Activated naive CD8-positive, alpha-beta T cell treated with anti-CD3 and anti-CD28 coated beads, Interleukin-2, amount 50 U/mL, for 16 hours (primary cell): ENCODE measurements at regions not wholly inside any gene's neighbourhood (a gene's known extent, or its start where the extent isn't known, plus 50 kb on each side); places are given as distances from the start of the nearest gene placed in this dataset.
A peak's percentile ranks its signal among the peaks of the same experiment; 100 is the strongest.
"Not testable (repeated sequence)": the region's sequence is repeated elsewhere in the genome, so short reads cannot be mapped to it uniquely, and the experiment has no call there.

Source experiments
- DNase-seq: peaks from one replicate; pipeline ENCODE4 v3.0.0-alpha.2; 2020; ENCODE audit warnings: low read depth, low spot score

DNA sequence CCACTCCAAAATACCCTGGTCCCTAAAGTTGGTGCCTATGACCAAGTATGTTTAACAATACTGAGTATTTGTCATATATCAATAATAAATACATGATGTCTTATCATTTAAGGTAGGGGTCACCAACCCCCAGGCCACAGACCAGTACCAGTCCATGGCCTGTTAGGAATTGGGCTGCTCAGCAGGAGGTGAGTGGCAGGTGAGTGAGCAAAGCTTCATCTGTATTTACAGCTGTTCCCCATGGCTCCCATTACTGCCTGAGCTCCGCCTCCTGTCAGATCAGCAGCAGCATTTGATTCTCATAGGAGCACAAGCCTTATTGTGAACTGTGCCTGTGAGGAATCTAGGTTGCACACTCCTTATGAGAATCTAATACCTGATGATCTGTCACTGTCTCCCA, 126.2 kb downstream of the HNRNPD start:
- DNase-seq = no peak

DNA sequence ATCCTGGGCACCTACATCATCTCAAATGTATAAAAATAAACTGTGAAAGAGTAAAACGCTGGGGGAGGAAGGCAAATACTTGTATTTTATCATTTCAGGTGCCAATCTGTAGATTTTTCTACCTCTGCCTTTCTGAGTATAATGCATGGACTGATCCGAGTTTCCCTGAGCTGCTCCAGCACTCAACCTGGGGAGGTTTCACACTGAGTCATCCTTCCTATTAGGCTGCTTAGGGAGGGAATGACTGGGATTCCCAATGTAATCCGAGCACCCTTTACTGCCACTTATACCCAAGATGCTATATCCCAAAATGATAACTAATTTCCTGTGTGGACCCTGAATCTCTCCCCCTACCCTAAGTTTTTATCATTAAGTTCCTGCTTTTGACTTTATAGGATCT, 126.6 kb downstream of the HNRNPD start:
- DNase-seq = no peak

DNA sequence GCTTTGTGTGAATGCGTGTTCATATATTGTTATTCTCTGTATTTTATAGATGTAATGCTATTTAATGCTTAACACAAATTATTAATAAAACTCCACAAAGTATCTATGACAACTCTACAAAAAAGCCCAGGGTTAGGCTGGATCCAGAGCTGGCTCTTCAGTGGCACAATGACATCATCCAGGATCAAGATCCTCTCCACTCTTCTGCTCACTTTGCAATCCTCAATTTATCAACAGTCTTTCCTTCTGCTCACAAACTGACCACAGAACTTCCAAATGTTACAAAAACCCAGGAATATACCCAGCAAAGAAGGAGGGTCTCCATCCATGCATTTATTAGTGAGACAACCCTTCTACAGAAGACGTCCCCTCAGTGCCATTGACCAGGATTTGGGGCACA, 132.3 kb downstream of the HNRNPD start:
- DNase-seq = no peak

DNA sequence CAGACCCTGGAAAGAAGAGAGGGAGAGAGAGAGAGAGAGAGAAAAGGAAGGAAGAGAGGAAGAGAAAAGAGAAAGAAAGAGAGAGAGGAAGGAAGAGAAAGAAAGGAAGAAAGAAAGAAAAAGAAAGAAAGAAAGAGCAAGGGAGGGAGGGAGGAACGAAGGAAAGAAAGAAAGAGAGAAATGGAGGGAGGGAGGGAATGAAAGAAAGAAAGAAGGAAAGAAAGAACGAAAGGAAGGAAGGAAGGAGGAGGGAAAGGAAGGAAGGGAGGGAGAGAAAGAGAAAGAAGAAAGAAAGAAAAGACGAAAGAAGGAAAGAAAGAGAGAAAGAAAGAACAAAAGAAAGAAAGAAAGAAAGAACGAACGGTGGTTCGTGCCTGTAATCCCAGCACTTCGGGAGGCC, 133.4 kb downstream of the HNRNPD start:
- no peak for DNase-seq

DNA sequence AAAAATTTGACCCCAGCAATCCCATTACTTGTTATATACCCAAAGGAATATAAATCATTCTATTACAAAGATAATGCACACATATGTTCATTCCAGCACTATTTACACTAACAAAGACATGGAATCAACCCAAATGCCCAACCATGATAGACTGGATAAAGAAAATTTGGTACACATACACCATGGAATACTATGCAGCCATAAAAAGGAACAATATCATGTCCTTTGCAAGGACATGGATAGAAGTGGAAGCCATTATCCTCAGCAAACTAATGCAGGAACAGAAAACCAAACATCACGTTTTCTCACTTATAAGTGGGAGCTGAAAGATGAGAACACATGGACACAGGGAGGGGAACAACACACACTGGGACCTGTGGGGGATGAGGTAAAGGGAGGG, 136.6 kb downstream of the HNRNPD start:
- not testable (repeated sequence) for DNase-seq

DNA sequence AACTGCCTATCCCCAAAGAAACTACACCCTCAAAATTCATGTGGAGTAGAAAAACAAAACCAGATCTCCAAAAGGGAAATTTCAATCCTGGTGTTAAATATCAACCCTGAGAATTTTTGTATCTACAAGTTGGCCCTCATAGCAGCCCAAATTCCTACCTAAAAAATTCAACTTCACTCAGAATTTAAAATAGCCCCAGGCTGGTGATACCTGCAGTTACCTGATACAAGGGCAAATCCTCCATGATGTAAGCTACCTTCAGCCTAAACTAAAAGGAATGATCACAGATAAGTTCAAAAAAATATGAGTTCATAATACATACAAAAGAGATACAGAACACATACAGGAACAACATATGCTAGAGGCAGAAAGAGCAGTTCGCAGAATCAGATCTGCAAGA, 138.4 kb downstream of the HNRNPD start:
- DNase-seq = no peak

DNA sequence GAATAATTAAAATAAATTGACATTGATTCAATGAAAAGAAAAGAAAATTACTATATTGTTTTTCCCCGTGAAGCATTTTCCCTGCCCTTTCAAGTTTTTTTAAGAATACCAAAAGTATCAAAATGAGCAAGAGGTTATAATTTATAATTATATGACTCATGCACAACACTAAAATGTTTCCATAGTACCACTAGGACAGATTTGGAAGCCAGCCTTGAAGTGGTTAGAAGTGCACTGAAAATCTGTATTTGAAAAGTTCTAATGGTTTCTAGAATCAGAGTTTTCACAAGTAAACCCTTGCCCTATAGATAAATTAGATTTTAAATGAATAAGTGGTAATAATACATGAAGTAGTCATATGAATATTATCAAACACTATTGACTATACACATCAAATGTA, 140.9 kb downstream of the HNRNPD start:
- no peak for DNase-seq

DNA sequence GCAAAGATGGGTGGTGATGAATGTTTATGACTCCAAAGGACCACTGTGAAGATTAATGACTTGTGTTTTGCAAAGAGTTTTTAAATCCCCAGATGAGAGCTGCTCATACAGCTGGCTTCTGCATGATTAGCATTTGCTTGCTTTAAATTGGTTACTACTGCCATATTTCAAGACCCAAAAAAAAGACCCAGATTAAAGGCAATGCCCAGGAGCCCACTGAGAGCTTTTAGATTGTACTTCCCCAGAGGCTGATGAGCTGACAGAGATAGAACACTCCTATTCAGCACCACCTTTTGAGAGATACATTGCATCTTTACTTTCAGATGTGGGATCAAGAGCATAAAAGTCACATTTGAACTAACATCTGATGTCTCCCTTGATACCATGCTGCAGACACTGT, 142.0 kb downstream of the HNRNPD start:
- no peak for DNase-seq

DNA sequence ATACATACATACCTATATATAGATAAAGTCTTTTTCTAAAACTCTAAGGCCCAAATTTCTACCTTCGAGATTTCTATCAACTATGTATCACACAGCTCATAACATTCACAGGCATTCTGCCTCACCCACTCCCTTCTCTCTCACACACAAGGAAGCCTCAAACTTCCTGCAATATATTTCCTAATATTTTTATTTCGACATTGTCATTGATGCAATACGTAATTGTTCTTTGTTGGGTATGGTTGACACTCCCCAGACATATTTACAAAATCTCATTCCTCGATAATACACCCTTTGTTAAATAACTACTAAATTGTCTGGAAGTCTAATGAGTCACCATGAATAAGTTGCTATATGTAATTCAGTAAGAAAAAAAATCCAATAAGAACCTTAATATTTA, 143.5 kb downstream of the HNRNPD start:
- no peak for DNase-seq

DNA sequence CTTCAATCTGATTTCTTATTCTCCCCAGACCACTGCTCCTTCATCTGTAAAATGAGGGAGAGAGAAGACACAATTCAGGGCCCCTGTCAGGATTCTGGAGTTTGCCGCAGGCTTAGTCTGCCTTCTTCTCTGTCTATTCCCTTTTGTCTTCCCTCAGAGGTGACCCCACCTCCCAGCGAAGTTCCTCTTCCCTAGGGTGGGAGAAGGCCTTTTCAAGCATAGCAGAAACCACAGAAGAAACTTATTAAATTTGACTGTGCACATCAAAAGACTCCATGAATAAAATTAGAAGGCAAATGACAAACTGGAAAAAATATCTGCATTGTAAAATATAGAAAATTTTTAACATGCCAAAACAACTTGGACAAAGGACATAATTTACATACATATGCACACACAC, 148.8 kb downstream of the HNRNPD start:
- no peak for DNase-seq

DNA sequence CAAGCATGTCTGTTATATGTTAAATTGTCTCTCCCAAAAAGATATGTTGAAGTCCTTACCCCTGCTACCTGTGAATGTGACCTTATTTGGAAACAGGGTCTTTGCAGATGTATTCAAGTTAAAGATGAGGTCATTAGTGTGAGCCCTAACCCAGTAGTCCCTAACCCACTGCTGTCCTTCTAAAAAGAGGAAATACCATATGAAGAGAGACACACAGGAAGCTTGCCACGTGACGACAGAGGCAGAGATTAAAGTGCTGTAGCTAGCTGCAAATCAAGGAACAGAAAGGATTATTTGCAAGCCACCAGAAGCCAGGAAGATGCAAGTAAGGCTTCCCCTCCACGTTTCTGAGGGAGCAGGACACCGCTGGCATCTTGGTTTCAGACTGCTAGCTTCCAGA, 150.1 kb downstream of the HNRNPD start:
- DNase-seq = no peak

DNA sequence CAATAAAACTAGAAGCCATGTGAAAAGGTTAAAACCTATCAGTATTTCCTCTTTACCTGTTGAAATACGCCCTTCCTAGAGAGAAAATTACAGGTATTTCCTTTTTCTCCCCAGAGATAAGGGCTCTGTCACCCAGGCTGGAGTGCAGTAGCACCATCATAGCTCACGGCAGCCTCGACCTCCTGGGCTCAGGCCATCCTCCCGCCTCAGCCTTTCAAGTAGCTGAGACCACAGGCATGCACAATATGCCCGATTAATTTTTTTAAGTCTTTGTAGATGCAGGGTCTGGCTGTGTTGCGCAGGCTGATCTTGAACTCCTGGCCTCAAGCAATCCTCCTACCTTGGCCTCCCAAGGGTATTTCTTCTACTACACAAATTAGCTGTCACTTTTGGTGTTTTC, 154.4 kb downstream of the HNRNPD start:
- DNase-seq = no peak

DNA sequence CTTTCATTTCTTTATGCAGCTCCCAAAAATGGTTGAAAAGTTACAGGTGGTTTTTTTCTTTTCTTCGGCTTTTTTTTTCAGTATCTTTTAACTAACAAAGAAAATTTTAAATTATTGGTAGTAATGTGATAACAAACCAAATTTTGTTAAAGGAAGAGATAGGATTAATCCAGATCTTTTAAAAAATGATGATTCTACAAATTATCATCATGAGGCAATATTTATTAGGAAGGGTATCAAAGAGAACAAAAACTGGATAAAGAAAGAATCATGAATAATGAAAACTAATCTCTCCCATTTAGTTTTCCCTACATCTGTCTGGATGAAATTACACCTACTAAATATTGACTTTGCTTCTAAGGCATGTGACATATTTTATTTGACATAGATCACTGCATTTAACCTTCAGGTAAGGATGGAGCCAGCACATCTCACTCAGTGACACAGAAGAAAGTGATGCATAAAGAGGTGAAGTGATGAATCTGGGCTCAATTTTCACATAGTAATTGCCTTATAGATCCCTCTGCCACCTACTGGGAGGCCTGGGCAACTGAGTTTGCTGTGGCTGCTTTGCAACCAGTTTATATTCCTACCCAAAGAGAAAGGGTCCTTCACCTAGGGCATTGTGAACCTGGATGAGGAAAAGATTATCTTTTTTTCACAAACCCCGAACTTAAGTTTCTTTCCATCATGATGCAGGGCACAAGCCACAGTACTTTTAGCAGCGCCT, 155.6 kb downstream of the HNRNPD start:
- DNase-seq = no peak

DNA sequence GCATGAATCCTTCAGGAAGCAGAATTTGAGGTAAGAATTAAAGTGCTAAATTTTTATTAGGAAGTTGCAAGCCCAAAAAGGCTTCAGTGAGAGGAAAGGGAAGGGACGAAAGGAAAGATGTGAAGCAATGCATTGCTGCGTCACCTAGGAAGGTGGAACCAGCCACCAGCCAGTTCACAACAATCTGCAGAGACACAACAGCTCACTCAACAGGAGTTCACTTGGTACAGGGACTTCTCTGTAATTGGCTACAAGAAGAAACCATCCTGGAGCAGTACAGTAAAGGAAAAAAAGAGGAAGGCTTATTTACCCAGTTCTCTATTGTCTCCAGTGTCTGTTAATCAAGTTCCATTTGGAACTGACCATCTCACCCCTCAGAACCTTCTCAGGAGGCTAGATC, 157.6 kb downstream of the HNRNPD start:
- no peak for DNase-seq

DNA sequence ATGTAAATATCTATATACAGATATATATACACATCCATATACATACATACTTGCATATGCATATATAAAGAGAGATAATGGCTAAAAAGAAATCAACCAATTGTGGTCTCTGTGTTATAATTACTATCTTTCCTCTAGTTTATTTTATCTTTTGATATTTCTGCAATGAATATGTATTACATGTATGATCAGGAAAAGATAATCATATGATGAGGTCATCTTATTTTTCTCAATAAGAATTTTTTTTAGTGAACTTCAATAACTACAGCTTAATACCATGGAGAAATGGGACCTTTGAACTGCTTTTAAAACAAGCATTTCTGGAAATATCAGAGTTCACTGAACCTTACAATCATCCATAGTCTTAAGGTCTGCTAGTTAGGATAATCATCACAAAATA, 158.0 kb downstream of the HNRNPD start:
- no peak for DNase-seq

DNA sequence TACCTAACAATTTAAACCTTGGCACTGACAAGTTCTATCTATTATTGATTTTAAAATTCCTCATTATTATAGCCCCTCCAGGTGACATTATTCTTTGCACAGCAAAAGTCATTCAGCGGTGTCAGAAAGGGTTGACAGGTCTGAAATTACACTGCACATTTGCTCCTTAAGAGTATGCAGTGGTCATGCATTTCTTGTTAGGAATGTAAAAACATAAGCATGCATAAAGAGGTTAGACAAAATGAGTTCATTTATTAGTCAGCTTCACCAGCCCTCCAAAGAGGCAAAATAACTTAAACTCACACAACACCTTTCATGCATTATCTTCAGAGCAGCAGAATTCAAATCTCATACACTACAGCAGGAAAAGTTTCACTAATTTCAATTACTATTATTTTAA, 158.8 kb downstream of the HNRNPD start:
- no peak for DNase-seq

DNA sequence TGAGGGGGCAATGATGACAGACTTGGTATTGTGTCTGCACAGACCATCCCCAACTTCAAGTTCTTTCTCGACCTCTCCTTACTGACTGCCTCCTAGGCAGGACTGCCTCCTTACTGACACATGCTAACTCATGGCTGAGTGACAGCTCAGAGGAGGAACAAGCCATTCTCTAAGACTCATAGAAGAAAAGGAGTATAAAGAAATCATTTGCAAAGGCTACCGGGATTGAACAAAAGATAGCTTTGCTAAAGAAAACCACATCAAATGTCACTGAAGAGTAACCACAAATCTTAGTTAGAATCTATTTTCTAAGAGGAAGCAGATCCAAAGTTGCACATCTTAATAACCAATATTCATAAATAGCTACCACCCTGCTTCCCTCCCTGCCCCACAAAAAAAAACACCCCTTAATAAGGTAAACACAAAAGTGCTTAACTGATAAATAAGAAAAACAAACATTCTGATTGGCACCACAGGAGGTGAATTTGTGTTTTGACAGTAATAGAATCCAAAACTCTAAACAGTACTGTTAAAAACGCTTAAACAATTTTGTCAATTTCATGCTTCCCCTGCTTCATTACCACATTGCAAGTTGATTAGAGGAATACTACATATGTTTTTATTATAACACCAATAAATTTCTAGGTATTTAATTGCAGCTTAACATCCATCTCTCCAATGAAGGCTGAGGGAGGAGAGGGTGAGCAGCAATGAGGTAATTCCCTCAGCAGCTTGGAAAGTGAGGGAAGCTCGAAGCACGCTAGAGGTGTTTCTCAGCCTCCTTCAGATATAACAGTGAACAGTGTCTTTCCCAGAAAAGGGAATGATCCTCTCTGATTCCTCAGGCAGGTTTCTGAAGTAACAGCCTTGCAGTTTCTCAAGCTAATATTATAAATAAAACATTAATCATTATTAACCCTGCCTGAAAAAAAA, 160.0 kb downstream of the HNRNPD start:
- DNase-seq = no peak

DNA sequence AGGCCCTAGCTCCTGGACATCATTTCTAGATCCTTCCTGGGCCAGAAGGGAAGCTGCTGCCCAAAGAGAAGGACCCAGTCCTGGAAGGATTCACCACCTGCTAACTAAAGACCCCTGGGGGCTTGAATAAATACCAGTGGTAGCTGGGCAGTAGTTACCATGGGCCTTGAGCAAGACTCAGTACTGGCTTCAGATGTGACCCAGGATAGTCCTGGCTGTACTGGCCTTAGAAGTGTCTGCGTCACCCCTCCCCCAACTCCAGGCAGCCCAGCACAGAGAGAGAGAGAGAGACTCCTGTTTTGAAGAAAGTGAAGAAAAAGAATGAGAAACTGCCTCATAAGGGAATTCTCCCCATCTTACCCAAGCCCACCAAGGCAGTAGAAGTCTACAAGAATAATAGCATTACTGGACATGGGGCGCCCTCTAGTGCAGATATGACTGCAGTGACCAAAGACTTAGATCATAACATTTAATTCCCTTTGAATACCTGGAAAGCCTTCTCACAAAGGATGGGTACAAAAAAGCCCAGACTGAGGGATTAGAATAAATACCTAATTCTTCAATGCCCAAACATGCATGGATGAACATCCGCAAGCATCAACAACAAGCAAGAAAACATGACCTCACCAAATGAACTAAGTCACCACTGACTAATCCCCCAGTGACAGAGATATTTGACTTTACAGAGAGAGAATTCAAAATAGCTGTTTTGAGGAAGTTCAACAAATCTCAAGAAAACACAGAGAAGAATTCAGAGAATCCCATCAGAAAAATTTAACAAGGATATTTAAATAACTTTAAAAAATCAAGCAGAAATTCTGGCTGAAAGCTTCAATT, 171.8 kb downstream of the HNRNPD start:
- DNase-seq = peak; percentile 25

DNA sequence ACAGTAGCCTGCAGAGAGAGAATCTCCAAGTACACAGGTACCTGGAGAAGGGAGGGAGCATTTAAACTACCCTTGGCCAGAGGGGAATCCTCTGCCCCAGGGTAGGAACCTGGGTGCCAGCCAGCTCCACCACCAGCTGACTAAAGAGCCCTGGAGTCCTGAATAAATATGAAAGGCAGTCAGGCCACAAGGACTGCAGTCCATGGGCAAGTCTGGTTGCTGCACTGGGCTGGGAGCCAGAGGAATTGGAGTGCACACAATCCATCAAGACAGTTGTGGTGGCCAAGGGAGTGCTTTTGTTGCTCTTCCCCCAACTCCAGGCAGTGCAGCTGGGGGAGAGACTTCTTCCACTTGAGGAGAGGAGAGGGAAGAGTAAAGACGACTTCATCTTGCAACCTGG, 172.5 kb downstream of the HNRNPD start:
- no peak for DNase-seq

DNA sequence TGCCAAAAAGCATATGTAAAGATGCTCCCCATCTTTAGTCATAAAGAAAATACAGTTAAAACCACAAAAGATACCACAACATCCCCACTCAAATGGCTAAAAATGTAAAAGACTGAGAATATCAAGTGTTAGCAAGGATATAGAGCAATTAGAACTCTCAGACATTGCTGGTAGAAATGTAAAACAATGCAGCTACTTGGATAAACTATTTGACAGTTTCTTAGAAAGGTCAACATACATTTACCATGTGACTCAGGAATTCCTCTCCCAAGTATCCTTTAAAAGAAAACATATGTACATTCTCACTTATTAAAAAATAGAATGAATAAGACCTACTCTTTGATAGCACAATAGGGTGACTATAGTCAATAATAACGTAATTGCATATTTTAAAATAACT, 173.7 kb downstream of the HNRNPD start:
- no peak for DNase-seq

DNA sequence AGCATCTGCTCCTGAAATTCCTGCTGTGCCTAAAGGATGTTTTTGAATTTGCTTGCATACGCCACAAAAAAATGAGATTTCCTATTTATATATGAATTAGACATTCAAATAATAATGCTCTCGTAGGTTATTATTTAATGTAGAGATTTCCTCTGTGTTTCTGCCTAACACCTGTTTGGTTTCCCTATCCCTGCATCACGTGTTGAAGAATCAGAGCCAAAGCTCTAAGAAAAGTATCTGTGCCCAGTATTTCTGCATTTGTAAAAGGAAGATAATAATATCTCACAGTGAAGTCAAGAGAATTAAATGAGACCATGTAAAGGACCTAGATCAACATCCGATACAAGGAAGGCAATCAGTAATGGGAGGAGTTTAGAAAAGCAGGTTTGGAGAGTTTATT, 179.5 kb downstream of the HNRNPD start:
- DNase-seq = no peak

DNA sequence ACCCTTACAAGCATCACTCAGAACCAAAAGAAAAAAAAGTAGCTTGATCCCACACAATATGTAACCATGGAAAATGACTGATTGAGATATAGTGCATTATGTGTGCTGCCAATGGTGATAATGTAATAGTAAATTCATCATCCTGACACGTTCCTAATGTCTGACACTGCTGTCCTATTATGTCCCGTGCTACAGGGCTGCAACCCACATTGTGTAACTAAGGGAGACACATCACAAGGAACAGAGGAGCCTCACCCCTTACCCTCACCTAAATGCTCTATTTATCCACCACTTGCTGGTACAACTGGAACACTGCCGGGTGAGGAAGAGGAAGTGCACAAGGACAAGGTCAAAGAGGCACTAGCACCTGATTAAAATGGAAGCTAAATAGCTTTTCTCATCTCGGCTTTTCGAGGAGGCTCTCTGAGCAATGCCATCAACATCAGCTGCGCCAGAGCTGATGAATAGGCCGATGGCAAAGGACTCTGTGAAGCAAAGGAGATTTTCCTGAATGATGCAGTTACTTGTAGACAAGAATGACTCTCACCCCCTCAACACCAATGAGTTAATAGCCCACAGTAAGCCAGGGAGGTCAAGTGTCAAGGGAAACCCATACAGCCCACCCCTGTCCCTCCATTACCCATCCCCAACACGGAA, 181.6 kb downstream of the HNRNPD start:
- no peak for DNase-seq
